NT2/D1 (cell line): ENCODE measurements at regions not wholly inside any gene's neighbourhood (a gene's known extent, or its start where the extent isn't known, plus 50 kb on each side); places are given as distances from the start of the nearest gene placed in this dataset.

ENCODE experiments used
- DNase-seq: peaks from one replicate; pipeline ENCODE4 v3.0.0-alpha.2; 2011; ENCODE audit warnings: low read depth, low spot score
- H3K27me3 ChIP-seq: 2 replicates; pipeline ENCODE4 v1.6.0; 2011; ENCODE audit warnings: mild to moderate bottlenecking; ENCODE audit not compliant: insufficient read length, insufficient read depth
- H3K36me3 ChIP-seq: 2 replicates; pipeline ENCODE4 v1.6.1; 2011; ENCODE audit warnings: mild to moderate bottlenecking, low read length, mixed read lengths; ENCODE audit not compliant: insufficient read depth, insufficient read length
- H3K4me1 ChIP-seq: 2 replicates; pipeline ENCODE4 v1.5.1; 2011; ENCODE audit not compliant: insufficient read depth, insufficient read length
- H3K4me3 ChIP-seq: 2 replicates; pipeline ENCODE4 v1.5.1; 2011; ENCODE audit warnings: low read depth; ENCODE audit not compliant: insufficient read length
- H3K9ac ChIP-seq: 2 replicates; pipeline ENCODE4 v1.6.0; 2011; ENCODE audit warnings: low read depth; ENCODE audit not compliant: insufficient read length
- H3K9me3 ChIP-seq: 2 replicates; pipeline ENCODE4 v1.5.1; 2011; ENCODE audit warnings: mild to moderate bottlenecking, low read length; ENCODE audit not compliant: insufficient read depth
- SUZ12 ChIP-seq: IDR thresholded peaks from 2 replicates; pipeline ENCODE4 v1.6.1; 2011; ENCODE audit not compliant: insufficient read length, insufficient read depth; ENCODE audit errors: extremely low read depth
- YY1 ChIP-seq: IDR thresholded peaks from 2 replicates; pipeline ENCODE4 v1.6.1; 2011; ENCODE audit not compliant: insufficient read length, insufficient read depth
- ZNF274 ChIP-seq: IDR thresholded peaks from 2 replicates; pipeline ENCODE4 v1.6.1; 2011; ENCODE audit warnings: mild to moderate bottlenecking, low read depth, low read length

DNA sequence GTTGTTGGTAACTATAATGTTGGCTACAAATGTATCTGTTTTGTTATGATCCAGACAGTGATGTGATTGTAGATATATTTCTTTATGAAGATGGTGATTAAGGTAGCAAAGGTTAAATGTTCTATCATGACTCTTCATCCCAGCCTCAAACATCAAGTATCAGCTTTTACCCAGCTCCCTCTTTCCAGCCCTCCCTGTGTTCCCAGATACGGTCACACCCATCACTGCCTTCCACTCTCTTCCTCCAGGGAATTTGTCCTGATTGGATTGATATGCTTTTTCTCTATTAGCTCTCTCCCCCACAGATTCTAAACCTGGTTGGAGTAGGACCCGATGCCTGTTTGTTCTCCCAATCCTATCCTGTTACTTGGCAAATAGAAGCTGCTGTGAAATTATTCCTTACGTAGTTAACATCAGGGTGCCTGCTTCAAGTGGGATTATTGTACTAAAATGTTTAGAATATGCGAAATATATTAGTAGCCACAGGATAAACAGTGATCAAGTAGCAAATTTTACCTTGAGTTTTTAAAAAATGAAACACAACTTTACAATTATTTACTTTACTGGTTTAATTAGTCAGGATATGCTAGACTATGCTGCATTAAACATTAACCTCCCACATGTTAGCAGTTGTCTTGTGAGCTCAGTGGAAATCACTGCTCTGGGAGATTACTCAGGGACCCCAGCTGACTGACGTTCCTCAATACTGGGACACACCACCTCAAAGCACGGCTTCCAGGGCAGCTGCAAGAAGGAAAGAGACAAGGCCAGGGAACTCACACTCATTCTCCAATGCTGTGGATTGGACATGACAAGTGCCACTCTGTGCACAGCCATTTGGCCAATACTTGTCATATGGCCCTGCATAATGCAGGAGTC is 165.3 kb downstream of the ALX1 start:
- H3K27me3 ChIP-seq, result no peaks in the 10 kb centered on the region
- no peak for DNase-seq

GRCh38 chr12:85448031-85448430 is 168.0 kb downstream of the ALX1 start:
- TF ChIP-seq SUZ12 (no peak), ZNF274 (no peak), YY1 (no peak)
- DNase-seq, result no peak
- H3K9ac ChIP-seq, result no peak overlapping the region
- H3K36me3 ChIP-seq, result no peaks in the 10 kb centered on the region
- H3K4me3 ChIP-seq, result no peak overlapping the region
- no peaks in the 10 kb centered on the region for H3K9me3 ChIP-seq
- no peaks in the 10 kb centered on the region for H3K4me1 ChIP-seq
- H3K27me3 ChIP-seq, result no peaks in the 10 kb centered on the region

More for the DNA sequence above, 165.3 kb downstream of the ALX1 start:
- H3K4me3 ChIP-seq, result no peak overlapping the region
- no peak overlapping the region for H3K9ac ChIP-seq
- no peaks in the 10 kb centered on the region for H3K4me1 ChIP-seq
- no peaks in the 10 kb centered on the region for H3K9me3 ChIP-seq
- no peaks in the 10 kb centered on the region for H3K36me3 ChIP-seq
- TF ChIP-seq ZNF274 (no peak), SUZ12 (no peak), YY1 (no peak)

- Histone ChIP-seq H3K4me1 (no peaks in the 10 kb centered on the region), H3K4me3 (no peak overlapping the region), H3K27me3 (no peaks in the 10 kb centered on the region), H3K36me3 (no peaks in the 10 kb centered on the region), H3K9me3 (no peaks in the 10 kb centered on the region), H3K9ac (no peak overlapping the region)
- DNase-seq, result no peak
- no peak for TF ChIP-seq ZNF274
- no peak for TF ChIP-seq YY1
- TF ChIP-seq SUZ12, result no peak
Observed at GRCh38 chr12:85448548-85449139, 168.6 kb downstream of the ALX1 start.

DNA sequence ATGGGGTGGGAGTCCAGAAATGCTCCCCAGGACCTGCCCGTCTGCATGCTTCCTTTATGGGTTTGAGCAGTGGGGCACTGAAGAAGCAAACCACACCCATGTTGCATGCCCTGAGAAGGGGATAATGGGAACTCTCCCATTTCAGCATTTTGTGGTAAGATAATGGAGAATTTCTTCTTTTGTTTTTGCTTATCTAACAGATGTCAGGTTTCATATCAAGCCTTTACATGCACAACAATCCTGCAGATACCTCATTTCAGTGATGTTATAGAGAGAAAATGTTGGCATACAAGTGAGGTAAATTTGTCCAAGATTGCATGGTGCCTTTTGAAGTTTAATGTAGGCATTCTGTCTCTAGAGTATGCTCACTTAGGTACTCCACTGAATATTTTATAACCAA is 177.0 kb downstream of the ALX1 start:
- no peaks in the 10 kb centered on the region for H3K36me3 ChIP-seq
- H3K4me1 ChIP-seq, result no peaks in the 10 kb centered on the region
- no peak overlapping the region for H3K9ac ChIP-seq
- no peak for TF ChIP-seq ZNF274
- no peak for DNase-seq
- H3K4me3 ChIP-seq, result no peak overlapping the region
- H3K9me3 ChIP-seq, result no peaks in the 10 kb centered on the region
- no peaks in the 10 kb centered on the region for H3K27me3 ChIP-seq

GRCh38 chr12:85461127-85461526 is 181.1 kb downstream of the ALX1 start:
- Histone ChIP-seq H3K27me3 (no peaks in the 10 kb centered on the region), H3K4me3 (no peak overlapping the region), H3K9ac (no peak overlapping the region), H3K36me3 (no peaks in the 10 kb centered on the region), H3K4me1 (no peaks in the 10 kb centered on the region), H3K9me3 (peaks cover 2% of the 10 kb centered on the region; the same call in 1 of the 2 replicates)
- TF ChIP-seq YY1, result no peak
- TF ChIP-seq ZNF274, result no peak
- no peak for TF ChIP-seq SUZ12
- DNase-seq, result no peak

DNA sequence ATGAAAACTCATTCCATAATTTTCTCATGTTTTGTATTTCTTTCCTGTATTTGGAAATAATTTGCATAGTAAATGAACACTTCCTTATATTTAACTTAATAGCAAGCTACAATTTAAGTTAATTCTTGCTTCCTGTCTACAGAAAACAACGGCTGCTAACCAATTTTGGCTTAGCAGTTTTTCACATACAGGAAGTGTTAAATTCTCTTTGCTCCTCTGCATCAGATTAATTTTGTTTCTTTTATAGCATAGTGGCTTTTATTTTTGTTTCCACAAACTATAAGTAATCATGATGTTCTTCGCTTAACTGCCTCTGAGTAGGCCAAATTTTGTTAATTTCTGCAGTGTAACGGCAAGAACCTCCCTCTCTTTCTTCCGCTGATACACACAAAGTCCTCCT is 182.9 kb downstream of the ALX1 start:
- Histone ChIP-seq H3K9ac (no peak overlapping the region), H3K9me3 (peaks cover 10% of the 10 kb centered on the region; the same call in 1 of the 2 replicates), H3K36me3 (no peaks in the 10 kb centered on the region), H3K4me3 (no peak overlapping the region), H3K4me1 (no peaks in the 10 kb centered on the region), H3K27me3 (no peaks in the 10 kb centered on the region)
- TF ChIP-seq SUZ12 (no peak), YY1 (no peak), ZNF274 (no peak)
- no peak for DNase-seq

DNA sequence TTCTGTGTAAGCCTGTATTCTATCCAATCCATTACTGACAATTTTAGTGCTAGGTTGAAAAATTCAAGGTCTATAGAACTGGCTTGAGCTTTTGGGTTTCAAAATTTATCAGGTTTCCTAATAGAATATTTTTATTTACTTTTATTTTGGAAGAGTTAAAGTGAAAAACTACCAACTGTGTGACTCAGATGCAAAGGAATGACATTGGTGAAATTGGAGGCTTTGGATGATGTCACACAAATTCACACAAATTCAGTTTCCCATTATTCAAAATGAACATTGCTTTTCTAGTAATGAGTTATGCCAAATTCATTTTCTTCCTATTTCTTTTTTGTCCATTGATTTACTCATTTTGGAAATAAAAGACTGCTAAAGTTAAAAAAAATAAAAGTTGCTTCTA is 186.9 kb downstream of the ALX1 start:
- H3K9me3 ChIP-seq, result peaks cover 27% of the 10 kb centered on the region
- no peaks in the 10 kb centered on the region for H3K36me3 ChIP-seq
- no peak overlapping the region for H3K4me3 ChIP-seq
- H3K27me3 ChIP-seq, result no peaks in the 10 kb centered on the region
- no peaks in the 10 kb centered on the region for H3K4me1 ChIP-seq
- DNase-seq, result no peak
- no peak overlapping the region for H3K9ac ChIP-seq
- no peak for TF ChIP-seq YY1
- no peak for TF ChIP-seq ZNF274
- TF ChIP-seq SUZ12, result no peak
